GM13977 (cell line): ENCODE measurements at regions not wholly inside any gene's neighbourhood (a gene's known extent, or its start where the extent isn't known, plus 50 kb on each side); places are given as distances from the start of the nearest gene placed in this dataset.

Experiments used
- DNase-seq: peaks from one replicate; pipeline ENCODE4 v3.0.0; 2012; ENCODE audit warnings: low spot score
- CTCF ChIP-seq: IDR thresholded peaks from 2 replicates; pipeline ENCODE4 v1.5.1; 2012; ENCODE audit warnings: mild to moderate bottlenecking, control low read depth; ENCODE audit not compliant: insufficient read depth; ENCODE audit errors: extremely low read depth, missing control alignments
- in situ Hi-C: fragments of 300-500 bp; cut with MboI; formaldehyde crosslinking; loops from one replicate; pipeline ENCODE4 v1.12.0; 2022; ENCODE audit warnings: low sequenced_read_pairs, low pct_unique_long_range_greater_than_20kb, mixed read lengths, inconsistent platforms; ENCODE audit not compliant: unreplicated experiment

- no peak for TF ChIP-seq CTCF
- in situ Hi-C loops = no loop called here
- no peak for DNase-seq
Measured at GRCh38 chr16:6641091-6641490, 691.6 kb upstream of the RBFOX1 start.

DNA sequence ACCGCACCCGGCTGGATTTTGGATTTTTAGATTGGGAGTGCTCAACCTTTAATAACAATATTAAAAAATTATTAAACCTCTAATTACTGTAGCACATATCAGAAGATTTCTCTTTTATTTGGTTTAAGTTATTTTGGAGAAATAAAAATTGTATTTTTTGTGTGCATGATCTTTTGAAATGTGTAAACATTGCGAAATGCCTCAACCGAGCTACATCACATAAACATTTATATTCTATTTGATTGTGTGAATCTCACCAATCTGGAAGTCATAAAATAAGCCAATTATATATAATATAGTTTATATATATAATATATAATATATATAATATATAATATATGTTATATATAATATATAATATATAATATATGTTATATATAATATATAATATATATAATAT is 696.2 kb upstream of the RBFOX1 start:
- no peak for TF ChIP-seq CTCF
- no peak for DNase-seq
- in situ Hi-C loops = no loop called here

DNA sequence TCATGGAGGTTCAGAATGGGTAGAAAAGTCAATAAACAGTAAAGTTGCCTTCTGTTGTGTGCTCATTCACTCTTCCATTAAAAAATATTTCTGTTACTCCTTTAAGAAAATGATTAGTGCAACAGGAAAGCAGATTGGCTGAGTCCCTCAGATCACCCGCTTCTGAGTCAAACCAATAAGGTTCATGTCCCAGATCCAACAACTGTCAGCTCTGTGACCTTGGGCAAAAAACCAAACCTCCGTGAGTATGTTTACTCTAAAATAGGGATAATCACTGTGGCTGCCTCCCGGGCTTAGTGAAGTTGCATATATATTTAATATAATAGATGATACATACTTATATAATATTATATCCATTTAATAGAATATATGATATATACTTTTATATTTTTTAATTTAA is 698.5 kb upstream of the RBFOX1 start:
- in situ Hi-C loops = no loop called here
- DNase-seq = no peak
- no peak for TF ChIP-seq CTCF

GRCh38 chr16:6633456-6633855 is 699.2 kb upstream of the RBFOX1 start:
- no peak for TF ChIP-seq CTCF
- DNase-seq = no peak
- in situ Hi-C loops = no loop called here

DNA sequence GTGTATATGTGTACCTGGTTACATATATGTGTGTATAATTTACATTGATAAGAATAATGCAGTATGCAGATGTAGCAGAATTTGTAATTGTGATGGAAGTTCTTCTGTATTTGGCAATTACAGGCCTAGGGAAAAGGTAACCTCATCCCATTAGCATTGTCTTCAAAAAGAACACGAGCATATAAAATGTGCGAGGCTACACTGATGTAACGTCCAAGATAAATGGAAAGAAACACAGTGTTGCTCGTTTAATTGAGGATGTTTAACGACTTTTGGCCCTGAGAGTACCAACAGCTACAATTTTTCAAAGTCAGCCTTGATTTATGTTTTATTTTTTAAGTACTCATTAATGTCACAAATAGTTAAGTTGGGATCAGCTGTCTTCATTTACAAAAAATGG is 703.5 kb upstream of the RBFOX1 start:
- in situ Hi-C loops = no loop called here
- no peak for DNase-seq
- no peak for TF ChIP-seq CTCF

DNA sequence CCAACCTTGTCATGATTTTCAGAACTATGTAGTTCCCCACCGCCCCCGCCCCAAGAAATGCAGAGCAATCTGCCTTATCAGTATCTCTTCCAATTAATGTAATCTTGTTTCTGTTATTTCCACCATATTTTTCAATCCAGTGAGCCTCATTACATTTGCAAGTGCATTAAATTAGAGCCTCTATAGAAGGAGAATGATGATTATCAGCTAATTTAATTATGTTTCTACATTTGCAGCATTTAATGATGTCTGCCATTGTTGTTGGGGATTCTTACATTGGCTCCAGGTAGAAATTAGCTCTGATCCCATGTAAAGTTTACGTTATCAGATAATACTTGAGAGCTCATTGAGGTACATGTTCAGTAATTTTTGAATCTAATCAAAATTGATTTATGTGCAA is 707.0 kb upstream of the RBFOX1 start:
- in situ Hi-C loops = no loop called here
- no peak for TF ChIP-seq CTCF

DNA sequence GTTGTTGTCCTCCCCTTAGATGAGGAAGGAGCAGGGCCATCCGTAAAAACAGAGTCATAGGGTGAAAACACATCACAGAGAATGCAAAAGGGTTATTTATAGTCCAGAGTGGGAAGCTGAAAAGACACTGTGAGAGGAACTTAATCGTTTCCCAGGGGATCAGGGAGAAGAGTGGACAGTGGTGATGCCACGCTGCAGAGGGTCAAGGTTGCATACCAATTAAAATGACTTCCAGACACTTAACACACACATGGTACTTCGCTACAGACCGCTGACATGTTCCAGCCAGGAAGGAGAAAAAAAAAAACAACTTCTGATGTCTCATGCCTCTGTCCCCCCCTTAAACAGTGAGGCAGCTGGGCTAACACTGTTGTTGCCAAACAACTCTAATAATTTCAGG is 713.8 kb upstream of the RBFOX1 start:
- TF ChIP-seq CTCF = no peak
- in situ Hi-C loops = no loop called here
- no peak for DNase-seq

More for the DNA sequence above, 707.0 kb upstream of the RBFOX1 start:
- no peak for DNase-seq
